Amniotic stem cell (primary cell): ENCODE measurements at regions not wholly inside any gene's neighbourhood (a gene's known extent, or its start where the extent isn't known, plus 50 kb on each side); places are given as distances from the start of the nearest gene placed in this dataset.
"Not testable (repeated sequence)": the region's sequence is repeated elsewhere in the genome, so short reads cannot be mapped to it uniquely, and the experiment has no call there.

Source experiments
- DNase-seq: peaks from one replicate; lab custom pipeline; 2025; lab: John Stamatoyannopoulos, UW

DNA sequence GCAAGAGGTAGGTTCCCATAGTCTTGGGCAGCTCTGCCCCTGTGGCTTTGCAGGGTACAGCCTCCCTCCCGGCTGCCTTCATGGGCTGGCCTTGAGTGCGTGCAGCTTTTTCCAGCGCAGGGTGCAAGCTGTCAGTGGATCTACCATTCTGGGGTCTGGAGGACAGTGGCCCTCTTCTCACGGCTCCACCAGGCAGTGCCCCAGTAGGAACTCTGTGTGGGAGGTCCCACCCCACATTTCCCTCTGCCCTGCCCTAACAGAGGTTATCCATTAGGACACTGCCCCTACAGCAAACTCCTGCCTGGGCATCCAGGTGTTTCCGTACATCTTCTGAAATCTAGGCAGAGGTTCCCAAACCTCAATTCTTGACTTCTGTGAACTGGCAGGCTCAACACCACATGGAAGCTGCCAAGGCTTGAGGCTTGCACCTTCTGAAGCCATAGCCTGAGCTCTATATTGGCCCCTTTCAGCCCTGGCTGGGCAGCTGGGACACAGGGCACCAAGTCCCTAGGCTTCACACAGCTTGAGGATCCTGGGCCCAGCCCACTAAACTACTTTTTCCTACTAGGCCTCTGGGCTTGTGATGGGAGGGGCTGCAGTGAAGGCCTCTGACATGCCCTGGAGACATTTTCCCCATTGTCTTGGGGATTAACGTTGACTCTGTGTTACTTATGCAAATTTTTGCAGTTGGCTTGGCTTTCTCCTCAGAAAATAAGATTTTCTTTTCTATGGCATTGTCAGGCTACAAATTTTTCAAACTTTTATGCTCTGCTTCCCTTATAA is 482.7 kb downstream of the CNTN3 start:
- DNase-seq, result not testable (repeated sequence)

- no peak for DNase-seq
Measured at GRCh38 chr3:74129611-74130010, 484.8 kb downstream of the CNTN3 start.

GRCh38 chr3:74129056-74129455 is 485.4 kb downstream of the CNTN3 start:
- no peak for DNase-seq

DNA sequence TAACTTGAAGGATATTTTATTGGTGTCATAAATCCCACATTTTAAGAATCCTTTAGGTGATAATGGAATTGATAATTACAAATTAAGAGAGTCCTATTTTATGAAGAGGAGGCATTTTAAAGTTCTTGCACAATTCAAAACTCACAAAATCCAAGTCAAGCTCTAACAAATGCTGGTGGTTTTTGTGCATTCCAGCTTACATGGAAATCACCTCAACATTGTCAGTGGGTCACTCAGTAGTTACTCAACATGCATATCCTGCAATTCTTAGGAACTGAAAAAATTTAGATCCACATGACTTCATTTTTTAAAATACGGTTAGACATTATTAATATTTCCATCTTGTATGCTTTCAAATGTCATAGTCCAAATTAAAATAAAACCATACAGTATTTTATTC is 487.2 kb downstream of the CNTN3 start:
- DNase-seq, result no peak

DNA sequence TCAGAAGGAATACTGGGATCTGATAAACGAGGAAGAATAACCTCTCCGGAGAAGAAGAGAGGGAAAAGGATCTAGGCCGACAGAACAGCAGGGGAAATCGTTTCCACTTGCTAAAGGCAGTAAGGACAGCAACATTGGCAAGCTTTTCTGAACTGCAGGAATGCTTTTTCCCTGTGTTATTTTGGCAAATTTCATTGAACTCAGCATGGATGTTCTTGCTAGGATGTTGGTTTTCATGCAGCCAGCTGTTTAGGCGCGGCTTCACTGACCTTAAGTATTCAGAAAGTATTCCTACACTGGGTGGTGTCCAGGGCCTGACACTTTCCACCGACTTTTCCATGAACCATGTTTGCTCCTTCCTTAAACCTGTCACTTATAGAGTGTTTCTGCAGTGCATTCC is 489.7 kb downstream of the CNTN3 start:
- DNase-seq, result no peak

- DNase-seq, result no peak
Measured at GRCh38 chr3:74122281-74122680, 492.2 kb downstream of the CNTN3 start.

DNA sequence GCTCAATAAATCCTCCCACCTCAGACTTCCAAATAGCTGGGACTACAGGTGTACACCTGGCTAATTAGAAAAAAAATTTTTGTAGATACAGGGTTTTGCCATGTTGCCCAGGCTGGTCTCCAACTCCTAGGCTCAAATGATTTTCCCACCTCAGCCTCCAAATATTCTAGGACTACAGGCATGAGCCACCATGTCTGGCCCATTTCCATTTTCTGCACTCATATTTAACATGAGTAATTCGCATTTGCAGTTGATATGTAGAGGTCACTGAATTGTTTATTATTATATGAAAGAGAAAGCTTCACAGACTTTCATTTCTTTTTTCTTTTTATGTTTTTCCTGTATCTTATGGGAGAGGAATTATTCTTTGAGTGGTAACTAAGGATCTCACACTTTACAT is 492.7 kb downstream of the CNTN3 start:
- DNase-seq, result no peak

DNA sequence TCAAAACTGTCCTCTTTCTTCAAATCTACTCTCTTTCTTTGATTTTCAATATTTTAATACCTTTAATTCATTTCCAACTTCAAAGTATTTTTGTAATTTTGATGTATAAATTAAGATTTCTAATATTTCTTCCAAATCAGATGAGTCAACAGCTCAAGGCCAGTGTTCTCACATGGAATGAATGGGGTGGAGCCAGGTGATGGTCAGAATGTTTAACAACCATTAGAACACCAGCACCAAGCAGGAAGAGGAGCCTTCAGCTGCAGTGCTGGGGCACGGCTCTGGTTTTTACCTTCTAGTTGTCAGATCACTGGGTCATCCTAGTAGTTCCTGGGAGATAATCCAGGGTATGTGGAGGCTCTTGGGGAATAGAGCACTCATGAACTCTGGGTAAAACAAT is 494.5 kb upstream of the PDZRN3 start:
- no peak for DNase-seq

GRCh38 chr3:74115906-74116305 is 491.2 kb upstream of the PDZRN3 start:
- DNase-seq, result no peak

GRCh38 chr3:74107451-74107850 is 482.7 kb upstream of the PDZRN3 start:
- no peak for DNase-seq

GRCh38 chr3:74106925-74107324 is 482.2 kb upstream of the PDZRN3 start:
- no peak for DNase-seq

- no peak for DNase-seq
Measured at GRCh38 chr3:74091204-74091603, 466.5 kb upstream of the PDZRN3 start.

DNA sequence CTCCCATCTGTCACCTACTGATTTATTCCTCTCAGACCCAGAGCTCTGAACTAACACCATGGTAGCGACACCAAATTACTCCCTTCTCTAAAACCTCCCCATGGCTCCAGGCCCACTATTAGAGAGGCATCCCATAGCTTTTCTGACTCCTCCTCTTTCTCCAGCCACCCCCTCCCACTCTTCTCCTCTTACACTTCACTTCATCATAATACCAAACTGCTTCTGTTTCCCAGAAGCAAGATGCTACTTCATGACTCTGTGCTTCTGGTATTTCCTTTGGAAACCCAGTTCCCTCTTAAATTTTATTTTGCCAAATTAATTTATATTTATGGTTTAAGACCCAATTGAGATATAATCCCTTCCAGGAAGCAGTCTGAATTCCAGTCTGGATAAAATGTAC is 465.1 kb upstream of the PDZRN3 start:
- no peak for DNase-seq

DNA sequence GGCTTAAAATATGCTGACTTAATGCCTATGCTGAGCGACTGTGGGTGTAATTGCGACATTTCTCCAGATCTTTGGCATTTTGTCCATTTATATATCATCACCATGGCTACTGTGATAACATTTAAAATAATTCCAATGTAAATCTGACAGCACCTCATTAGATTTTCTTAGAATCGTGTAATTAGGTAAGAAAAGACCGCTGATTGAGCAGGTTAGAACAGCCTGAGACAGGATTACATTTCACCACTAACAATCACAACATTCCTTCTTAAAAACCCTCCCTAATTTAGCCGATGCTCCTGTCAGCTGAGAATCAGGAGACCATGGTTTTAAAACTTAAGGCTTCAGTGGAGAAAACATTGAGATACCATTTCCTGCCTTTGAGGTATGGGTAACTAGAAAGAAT is 455.3 kb upstream of the PDZRN3 start:
- no peak for DNase-seq

DNA sequence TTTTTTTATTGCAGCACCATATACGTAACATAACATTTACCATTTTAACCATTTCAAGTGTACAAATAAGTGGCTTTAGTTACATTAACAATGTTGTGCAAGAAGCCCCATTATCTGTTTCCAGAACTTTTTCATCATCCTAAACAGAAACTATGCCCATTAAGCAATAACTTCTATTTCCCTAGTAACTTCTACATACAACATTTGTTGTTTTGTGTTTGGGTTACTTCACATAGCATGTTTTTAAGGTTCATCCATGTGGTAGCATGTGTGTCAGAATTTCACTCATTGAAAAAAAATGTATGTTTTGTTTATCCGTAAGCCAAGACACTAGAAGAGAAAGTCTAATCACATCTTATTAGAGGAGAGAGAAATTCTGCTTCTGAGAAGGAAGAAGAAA is 450.5 kb upstream of the PDZRN3 start:
- DNase-seq, result no peak

DNA sequence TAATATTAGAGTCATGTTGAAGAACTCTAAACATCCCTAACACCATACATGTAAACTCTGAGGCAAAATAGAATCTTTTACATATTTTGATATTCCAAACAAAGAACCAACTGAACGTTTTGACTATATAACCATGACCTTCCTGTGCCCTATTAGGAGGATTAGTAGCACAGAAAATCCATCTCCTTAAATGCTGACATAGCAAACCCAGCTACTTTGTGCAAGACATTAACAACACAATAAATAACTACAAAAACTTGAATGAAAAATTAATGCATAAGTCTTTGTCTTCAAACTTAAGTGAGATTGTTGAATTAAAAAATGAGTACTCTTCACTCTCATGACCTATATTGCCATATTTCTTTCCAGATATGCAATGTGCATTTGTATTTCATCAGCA is 450.0 kb upstream of the PDZRN3 start:
- no peak for DNase-seq

DNA sequence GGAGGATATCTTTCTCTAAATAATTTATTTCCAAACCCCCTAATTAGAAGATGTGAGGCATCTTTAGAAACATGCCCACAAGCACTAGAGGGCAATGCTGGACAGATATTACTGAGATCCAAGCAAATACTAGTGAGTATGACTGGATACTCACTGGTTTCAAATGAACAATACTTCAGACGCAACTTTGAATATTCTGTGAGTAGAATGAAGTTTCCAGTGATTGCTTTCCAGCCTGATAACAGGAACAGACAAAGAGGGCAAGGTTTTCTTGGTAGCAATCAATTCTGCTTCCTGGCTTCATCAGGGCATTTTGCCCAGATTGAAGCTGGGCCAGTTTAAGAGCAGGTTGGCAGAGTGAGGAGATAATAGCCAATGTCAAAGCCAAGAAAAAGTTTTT is 442.6 kb upstream of the PDZRN3 start:
- no peak for DNase-seq

- DNase-seq, result no peak
Measured at GRCh38 chr3:74066456-74066855, 441.7 kb upstream of the PDZRN3 start.

- DNase-seq, result no peak
Measured at GRCh38 chr3:74059923-74060600, 435.3 kb upstream of the PDZRN3 start.

GRCh38 chr3:74059301-74059922 is 434.7 kb upstream of the PDZRN3 start:
- DNase-seq, result no peak

GRCh38 chr3:74057169-74057568 is 432.4 kb upstream of the PDZRN3 start:
- DNase-seq, result no peak

DNA sequence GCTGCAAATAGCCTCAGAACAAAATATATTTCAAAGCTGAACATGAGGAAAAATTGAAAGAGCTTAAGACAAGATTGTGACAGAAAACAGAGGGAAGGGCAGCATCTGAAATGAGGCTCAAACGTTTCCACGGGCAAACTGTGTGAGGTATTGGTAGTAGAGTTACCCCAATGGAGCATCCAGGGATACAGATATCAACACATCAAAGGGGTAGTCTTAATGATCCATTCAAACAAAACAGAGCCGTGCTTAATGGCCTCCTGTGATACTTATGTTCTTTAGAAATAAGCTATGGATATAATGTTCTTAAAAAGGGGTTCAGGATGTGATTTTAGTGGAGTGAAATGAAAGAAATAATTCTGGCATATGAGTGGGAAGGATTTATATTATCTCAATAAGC is 430.3 kb upstream of the PDZRN3 start:
- no peak for DNase-seq

GRCh38 chr3:74054566-74054965 is 429.8 kb upstream of the PDZRN3 start:
- DNase-seq, result no peak
